WI38 (cell line): ENCODE measurements at regions not wholly inside any gene's neighbourhood (a gene's known extent, or its start where the extent isn't known, plus 50 kb on each side); places are given as distances from the start of the nearest gene placed in this dataset.

ENCODE experiments used
- H3K4me3 ChIP-seq: 2 replicates; pipeline ENCODE4 v1.5.1; 2011; ENCODE audit warnings: low read depth, mild to moderate bottlenecking, control low read depth, low read length
- TF ChIP-seq, protein P1 (sequence below): IDR thresholded peaks from 2 replicates; pipeline ENCODE4 v1.5.1; 2012; ENCODE audit warnings: low read depth, mild to moderate bottlenecking, control low read depth, low read length

DNA sequence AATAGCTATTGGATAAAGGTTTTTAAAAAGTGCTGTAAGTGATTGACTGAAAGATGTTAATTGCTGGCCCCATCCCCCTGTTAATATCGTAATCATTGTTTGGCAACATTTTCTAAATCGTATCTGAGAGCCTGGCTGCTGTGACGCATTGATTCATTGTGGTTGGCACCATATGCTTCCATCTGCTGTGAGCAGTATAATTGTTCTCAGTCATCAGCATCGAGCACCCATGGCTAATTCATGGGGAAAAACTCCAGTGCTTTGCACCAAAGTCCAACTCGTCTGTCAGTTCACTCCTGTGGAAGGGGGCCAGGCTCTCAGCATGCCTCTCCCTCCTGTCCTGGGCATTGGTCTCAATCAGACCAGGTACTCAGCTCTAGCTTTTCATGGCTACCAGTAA is 205.2 kb downstream of the STK31 start:
- no peak overlapping the region for H3K4me3 ChIP-seq
- TF ChIP-seq, protein P1, sequence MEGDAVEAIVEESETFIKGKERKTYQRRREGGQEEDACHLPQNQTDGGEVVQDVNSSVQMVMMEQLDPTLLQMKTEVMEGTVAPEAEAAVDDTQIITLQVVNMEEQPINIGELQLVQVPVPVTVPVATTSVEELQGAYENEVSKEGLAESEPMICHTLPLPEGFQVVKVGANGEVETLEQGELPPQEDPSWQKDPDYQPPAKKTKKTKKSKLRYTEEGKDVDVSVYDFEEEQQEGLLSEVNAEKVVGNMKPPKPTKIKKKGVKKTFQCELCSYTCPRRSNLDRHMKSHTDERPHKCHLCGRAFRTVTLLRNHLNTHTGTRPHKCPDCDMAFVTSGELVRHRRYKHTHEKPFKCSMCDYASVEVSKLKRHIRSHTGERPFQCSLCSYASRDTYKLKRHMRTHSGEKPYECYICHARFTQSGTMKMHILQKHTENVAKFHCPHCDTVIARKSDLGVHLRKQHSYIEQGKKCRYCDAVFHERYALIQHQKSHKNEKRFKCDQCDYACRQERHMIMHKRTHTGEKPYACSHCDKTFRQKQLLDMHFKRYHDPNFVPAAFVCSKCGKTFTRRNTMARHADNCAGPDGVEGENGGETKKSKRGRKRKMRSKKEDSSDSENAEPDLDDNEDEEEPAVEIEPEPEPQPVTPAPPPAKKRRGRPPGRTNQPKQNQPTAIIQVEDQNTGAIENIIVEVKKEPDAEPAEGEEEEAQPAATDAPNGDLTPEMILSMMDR = no peak

DNA sequence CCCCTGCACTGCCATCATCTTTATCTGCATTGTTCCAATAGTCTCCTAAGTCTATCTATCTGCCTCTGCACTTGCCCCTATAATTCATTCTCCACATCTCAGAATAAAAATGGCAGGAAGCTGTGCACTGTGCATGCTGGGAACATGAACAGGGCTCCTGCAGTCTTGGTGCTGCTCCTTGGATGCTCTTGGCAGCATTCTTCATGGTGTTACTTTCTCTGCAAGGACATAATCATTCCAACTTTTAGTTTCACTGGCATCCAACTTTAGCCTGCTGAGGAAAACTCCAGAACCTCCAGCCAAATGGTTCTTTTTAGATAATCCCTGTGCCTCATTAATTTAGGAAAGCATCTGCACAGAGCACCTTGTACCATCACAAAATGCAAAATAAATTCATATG is 208.3 kb downstream of the STK31 start:
- TF ChIP-seq, protein P1 = no peak
- no peak overlapping the region for H3K4me3 ChIP-seq

DNA sequence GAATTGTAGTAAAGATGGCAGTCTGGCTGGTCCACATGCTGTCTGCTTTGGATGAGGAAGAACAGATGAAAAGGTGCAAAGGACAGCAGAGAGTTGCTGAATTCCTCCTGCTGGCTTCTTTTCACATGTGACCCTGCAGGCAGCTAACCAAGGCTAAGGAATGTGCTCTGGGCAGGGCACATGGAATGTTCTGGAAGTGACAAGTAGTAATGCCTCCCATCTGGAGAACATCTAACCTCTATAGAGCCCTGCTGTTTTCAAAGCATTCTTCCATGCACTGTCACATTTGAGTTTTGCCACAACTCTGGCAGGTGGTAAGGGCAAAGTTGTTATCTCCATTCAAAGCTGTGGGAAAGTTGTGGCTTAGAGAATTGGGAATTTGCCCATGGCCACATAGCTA is 208.8 kb downstream of the STK31 start:
- H3K4me3 ChIP-seq = no peak overlapping the region
- TF ChIP-seq, protein P1 = no peak

DNA sequence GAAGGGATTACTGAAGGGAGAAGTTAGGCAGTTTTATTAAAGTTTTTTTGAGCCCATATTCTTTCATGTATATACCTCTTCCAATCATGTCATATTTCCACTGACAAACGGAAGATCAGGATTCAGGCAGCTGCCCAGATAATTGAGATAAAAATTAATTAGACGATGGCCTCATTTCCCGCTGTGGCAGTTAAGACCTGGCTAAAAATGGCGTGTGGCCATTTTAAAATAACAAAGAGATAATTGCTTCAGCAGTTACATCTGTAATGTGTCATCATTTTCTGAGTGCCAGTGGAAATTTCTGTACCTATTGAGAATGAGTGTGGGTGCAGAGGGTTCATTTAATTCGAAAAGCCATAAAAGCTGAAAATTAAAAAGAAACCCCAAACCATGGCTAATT is 215.1 kb downstream of the STK31 start:
- TF ChIP-seq, protein P1 = no peak

DNA sequence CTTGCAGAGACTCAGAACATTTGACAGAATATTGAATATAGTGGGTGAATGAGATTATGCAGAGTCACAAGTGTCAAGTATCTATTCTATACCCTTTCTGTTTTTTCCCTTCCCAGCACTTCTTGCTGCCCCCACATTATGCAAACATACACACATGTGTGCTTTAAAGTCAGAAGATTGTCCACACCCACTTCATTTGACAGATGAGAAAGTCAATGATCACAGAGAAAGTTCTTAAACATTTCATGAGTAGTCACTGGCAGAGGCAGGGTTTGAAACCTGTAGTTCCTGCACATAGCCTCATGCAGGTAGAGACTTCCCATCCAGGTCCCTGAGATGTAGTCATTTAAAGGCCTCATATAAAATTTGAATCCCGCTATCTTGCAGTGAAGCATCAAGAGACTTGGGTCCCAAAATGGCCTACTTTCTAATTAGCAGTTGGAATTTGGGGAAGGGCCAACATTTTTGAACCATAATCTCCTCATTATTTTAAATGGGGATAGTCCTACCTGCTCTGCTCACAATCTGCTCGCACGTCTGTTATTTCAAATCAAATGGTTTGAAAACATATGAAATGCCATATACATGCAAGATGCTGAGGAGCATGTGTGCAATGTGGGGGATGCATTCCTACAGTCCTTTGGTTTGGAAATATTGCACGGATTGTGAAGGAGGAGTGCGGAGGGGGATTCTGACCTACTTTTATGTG is 217.8 kb downstream of the STK31 start:
- no peak overlapping the region for H3K4me3 ChIP-seq
- TF ChIP-seq, protein P1 = no peak

More for the DNA sequence above, 215.1 kb downstream of the STK31 start:
- H3K4me3 ChIP-seq = no peak overlapping the region

DNA sequence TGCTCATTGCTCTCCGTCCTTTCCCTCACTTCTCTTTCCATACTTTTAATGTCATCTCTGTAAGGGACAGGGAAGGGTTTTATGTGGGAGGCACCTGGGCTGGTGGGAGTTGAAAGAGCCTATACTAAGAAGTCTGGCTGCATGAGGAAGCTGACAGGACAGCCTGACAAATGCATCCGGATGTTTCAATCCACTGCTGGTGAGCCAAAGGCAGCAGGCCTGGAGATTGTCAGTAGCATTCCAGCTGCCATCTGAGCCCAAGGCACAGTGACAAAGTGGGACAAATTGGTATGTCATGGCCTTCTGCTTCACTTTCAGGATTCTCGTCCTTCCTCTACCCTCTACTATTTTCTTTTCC is 218.4 kb downstream of the STK31 start:
- H3K4me3 ChIP-seq = no peak overlapping the region
- TF ChIP-seq, protein P1 = no peak

DNA sequence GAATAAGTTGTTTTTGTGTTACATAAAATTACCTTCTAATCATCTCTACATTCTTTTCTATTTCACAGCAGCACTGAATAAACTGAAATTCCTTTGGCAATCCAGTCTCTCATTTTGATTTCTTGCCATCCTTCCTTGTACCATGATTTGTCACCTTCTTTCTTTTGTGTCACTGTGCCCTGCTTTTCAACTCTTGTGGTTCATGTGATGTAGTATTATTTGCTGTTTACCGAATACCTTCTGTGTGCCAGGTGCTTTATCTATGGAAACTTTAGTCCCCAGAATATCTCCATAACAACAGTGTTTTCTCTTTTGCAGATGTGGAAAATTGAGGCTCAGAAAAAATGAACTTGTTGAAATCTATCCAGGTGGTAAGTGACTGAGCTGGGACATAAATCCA is 220.3 kb downstream of the STK31 start:
- TF ChIP-seq, protein P1 = no peak
- H3K4me3 ChIP-seq = no peak overlapping the region
